Progenitor cell of endocrine pancreas (in vitro differentiated cells): ENCODE measurements at regions not wholly inside any gene's neighbourhood (a gene's known extent, or its start where the extent isn't known, plus 50 kb on each side); places are given as distances from the start of the nearest gene placed in this dataset.

Experiments used
- DNase-seq: peaks from one replicate; pipeline ENCODE4 v3.0.0; 2021; ENCODE audit warnings: low spot score; ENCODE audit not compliant: unreplicated experiment
- H3K27ac Mint-ChIP-seq: 2 replicates; pipeline ENCODE4 v1.8.0; 2021; ENCODE audit warnings: mild to moderate bottlenecking, moderate library complexity, mixed read lengths
- H3K27me3 Mint-ChIP-seq: 2 replicates; pipeline ENCODE4 v1.8.0; 2021; ENCODE audit warnings: mixed read lengths
- H3K36me3 Mint-ChIP-seq: 2 replicates; pipeline ENCODE4 v1.8.0; 2022; ENCODE audit warnings: mixed read lengths; ENCODE audit not compliant: insufficient read depth
- H3K4me1 Mint-ChIP-seq: 2 replicates; pipeline ENCODE4 v1.8.0; 2021; ENCODE audit warnings: low read depth, mixed read lengths
- H3K4me3 Mint-ChIP-seq: 2 replicates; pipeline ENCODE4 v1.8.0; 2021; ENCODE audit warnings: low read depth, mild to moderate bottlenecking, moderate library complexity, mixed read lengths
- H3K9me3 Mint-ChIP-seq: 2 replicates; pipeline ENCODE4 v1.8.0; 2021; ENCODE audit warnings: low read depth, mixed read lengths
- TF ChIP-seq, protein P1 (sequence below): fragments of 200-600 bp; sonication (generic); IDR thresholded peaks from one replicate; pipeline ENCODE4 v1.5.0; 2021; ENCODE audit warnings: antibody characterized with exemption, mild to moderate bottlenecking; ENCODE audit not compliant: unreplicated experiment

DNA sequence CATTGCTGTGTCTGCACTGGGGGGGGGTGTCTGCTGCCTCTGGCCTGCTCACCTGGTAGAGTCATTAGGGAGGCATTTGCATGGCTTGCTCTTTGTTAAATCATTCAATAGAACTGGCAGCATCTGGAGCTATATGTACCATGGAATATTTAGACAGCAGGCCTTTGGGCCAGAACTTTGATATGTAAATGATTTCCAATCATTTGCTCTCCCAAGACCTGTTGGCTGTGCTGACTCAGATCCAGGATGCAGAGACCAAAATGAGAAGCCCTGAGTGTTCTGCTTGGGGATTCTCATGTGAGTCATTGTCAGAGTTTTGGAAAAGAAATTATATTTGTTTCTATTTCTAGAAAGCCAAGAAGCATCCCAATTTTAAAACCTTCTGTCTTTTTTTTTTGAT, 257.6 kb upstream of the IGFBP3 start:
- H3K27ac Mint-ChIP-seq, result no peak overlapping the region
- H3K36me3 Mint-ChIP-seq, result peaks cover 1% of the 10 kb centered on the region
- no peaks in the 10 kb centered on the region for H3K27me3 Mint-ChIP-seq
- H3K9me3 Mint-ChIP-seq, result peaks cover 15% of the 10 kb centered on the region
- TF ChIP-seq, protein P1, sequence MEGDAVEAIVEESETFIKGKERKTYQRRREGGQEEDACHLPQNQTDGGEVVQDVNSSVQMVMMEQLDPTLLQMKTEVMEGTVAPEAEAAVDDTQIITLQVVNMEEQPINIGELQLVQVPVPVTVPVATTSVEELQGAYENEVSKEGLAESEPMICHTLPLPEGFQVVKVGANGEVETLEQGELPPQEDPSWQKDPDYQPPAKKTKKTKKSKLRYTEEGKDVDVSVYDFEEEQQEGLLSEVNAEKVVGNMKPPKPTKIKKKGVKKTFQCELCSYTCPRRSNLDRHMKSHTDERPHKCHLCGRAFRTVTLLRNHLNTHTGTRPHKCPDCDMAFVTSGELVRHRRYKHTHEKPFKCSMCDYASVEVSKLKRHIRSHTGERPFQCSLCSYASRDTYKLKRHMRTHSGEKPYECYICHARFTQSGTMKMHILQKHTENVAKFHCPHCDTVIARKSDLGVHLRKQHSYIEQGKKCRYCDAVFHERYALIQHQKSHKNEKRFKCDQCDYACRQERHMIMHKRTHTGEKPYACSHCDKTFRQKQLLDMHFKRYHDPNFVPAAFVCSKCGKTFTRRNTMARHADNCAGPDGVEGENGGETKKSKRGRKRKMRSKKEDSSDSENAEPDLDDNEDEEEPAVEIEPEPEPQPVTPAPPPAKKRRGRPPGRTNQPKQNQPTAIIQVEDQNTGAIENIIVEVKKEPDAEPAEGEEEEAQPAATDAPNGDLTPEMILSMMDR, result no peak
- no peaks in the 10 kb centered on the region for H3K4me1 Mint-ChIP-seq
- no peak for DNase-seq
- H3K4me3 Mint-ChIP-seq, result no peak overlapping the region

DNA sequence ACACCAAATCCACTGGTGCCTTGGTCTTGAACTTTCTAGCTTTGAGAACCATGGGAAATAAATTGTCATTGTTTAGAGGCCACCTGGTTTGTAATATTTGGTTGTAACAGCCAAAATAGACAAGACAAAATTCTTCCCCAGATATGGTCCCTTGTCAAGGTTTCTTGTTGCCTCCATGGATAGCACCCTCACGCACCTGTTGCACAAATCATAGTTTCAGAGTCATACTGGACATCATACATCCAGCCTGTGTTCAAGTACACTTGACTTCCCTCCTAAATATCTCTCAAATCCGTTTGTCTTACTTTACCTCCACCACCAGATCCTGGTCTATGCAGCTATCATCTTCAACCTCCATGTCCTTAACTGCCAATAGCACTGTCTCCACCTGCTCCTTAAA, 256.7 kb upstream of the IGFBP3 start:
- H3K4me1 Mint-ChIP-seq, result no peaks in the 10 kb centered on the region
- H3K4me3 Mint-ChIP-seq, result no peak overlapping the region
- no peak for DNase-seq
- peaks cover 1% of the 10 kb centered on the region for H3K36me3 Mint-ChIP-seq
- no peaks in the 10 kb centered on the region for H3K27me3 Mint-ChIP-seq
- TF ChIP-seq, protein P1, result no peak
- H3K27ac Mint-ChIP-seq, result no peak overlapping the region
- peaks cover 15% of the 10 kb centered on the region for H3K9me3 Mint-ChIP-seq

DNA sequence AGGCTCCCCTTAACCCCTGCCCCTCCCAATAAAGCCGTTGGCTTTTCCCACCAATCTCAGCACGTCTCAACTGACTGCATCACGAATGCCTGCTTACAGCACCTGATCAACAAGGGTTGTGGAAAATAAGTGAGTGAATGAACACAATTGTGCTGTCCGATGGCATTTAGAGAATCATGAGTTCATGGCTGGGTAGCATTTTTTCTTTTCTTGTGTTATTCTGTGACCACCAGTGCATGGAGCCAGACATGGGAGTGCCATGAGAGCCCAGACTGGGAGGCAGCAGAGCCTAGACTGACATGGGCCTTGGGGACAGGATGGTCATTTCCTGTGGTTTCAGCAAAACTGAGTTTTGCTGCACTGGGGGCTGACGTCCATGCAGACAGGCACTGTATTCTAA, 254.1 kb upstream of the IGFBP3 start:
- Mint-ChIP-seq H3K9me3 (no peaks in the 10 kb centered on the region), H3K27me3 (no peaks in the 10 kb centered on the region), H3K27ac (no peak overlapping the region), H3K4me3 (no peak overlapping the region), H3K4me1 (no peaks in the 10 kb centered on the region), H3K36me3 (no peaks in the 10 kb centered on the region)
- no peak for DNase-seq
- TF ChIP-seq, protein P1, result no peak

DNA sequence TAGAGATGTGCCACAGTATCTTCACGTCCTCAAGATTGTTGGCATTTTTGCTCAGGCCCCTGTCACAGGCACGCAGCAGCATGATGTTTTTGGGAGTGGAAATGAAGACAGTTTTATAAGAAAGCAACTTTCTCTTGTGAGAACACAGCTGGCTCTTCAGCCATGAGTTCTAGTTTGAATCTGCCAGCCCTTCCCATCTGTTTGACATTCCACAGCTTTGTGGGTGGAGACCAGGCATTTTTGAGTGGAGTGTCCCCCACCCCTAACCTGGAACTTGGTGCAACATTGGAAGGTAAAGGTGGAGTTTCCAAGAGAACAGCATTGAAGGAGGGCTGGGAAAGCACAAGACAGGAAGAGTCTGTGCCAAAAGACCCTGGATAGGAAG, 253.1 kb upstream of the IGFBP3 start:
- H3K27me3 Mint-ChIP-seq, result peaks cover 4% of the 10 kb centered on the region
- H3K27ac Mint-ChIP-seq, result no peak overlapping the region
- TF ChIP-seq, protein P1, result no peak
- no peak overlapping the region for H3K4me3 Mint-ChIP-seq
- H3K9me3 Mint-ChIP-seq, result peaks cover 4% of the 10 kb centered on the region
- no peak for DNase-seq
- H3K4me1 Mint-ChIP-seq, result no peaks in the 10 kb centered on the region
- no peaks in the 10 kb centered on the region for H3K36me3 Mint-ChIP-seq

DNA sequence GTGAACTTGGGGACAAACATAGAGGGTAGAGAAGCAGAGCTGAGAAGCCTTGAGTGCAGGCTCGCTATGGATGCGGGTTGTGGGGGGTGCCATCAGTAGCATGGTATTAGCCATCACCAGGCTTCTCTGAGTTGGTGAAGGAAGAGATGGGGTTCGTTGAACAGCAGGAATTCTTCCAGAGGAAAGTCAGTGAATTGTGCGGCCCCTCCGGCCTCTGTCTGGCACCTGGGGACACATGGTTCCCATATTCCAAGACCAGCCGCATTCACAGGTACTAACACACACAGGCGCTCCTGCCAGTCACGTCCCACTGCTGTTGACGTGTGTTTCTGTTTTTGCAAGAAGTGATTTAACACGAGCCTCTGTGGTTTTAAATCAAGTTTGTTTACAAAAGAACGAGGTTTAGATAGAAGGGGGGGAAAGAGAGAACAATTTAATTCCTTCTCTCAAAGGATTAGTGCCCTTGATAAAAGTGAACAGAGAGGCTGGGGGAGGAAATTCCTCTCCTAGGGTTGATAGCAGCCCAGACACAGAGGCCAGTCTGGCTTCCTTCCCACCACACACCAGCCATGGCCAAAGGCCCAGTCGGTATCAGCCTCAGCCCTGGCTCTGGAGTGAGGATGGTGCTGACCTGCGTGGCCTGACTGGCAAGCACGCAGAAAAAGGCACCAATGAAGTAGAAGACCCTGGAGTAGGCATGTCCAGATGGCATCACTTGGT, 252.6 kb upstream of the IGFBP3 start:
- peaks cover 4% of the 10 kb centered on the region for H3K27me3 Mint-ChIP-seq
- H3K9me3 Mint-ChIP-seq, result peaks cover 4% of the 10 kb centered on the region
- no peaks in the 10 kb centered on the region for H3K4me1 Mint-ChIP-seq
- no peaks in the 10 kb centered on the region for H3K36me3 Mint-ChIP-seq
- H3K27ac Mint-ChIP-seq, result no peak overlapping the region
- no peak overlapping the region for H3K4me3 Mint-ChIP-seq
- DNase-seq, result no peak
- TF ChIP-seq, protein P1, result no peak
